ENCODE measurements at regions not wholly inside any gene's neighbourhood (a gene's known extent, or its start where the extent isn't known, plus 50 kb on each side); places are given as distances from the start of the nearest gene placed in this dataset.
"Not testable (repeated sequence)": the region's sequence is repeated elsewhere in the genome, so short reads cannot be mapped to it uniquely, and the experiment has no call there.

GRCh38 chr12:105898271-105898670 lies 240.5 kb downstream of the NUAK1 start:
- not testable (repeated sequence) for H3K4me3 Mint-ChIP-seq; H3K9me3 Mint-ChIP-seq; H3K27ac Mint-ChIP-seq; DNase-seq; H3K27me3 Mint-ChIP-seq; H3K36me3 Mint-ChIP-seq (ENCODE audit: low read depth); H3K4me1 Mint-ChIP-seq; ATAC-seq

GRCh38 chr12:105899589-105899988 lies 239.2 kb downstream of the NUAK1 start:
- no peak for ATAC-seq
- Mint-ChIP-seq H3K36me3 (ENCODE audit: low read depth) (no peaks in the 10 kb centered on the region), H3K27ac (no peak overlapping the region), H3K9me3 (peaks cover 3% of the 10 kb centered on the region), H3K4me3 (no peak overlapping the region), H3K27me3 (peaks cover 2% of the 10 kb centered on the region), H3K4me1 (no peaks in the 10 kb centered on the region)
- no peak for DNase-seq

- H3K4me1 Mint-ChIP-seq: no peaks in the 10 kb centered on the region
- no peak overlapping the region for H3K27ac Mint-ChIP-seq
- DNase-seq (no peak), ATAC-seq (no peak)
- H3K9me3 Mint-ChIP-seq: peaks cover 4% of the 10 kb centered on the region
- H3K36me3 Mint-ChIP-seq (ENCODE audit: low read depth): no peaks in the 10 kb centered on the region
- H3K4me3 Mint-ChIP-seq: no peak overlapping the region
- no peaks in the 10 kb centered on the region for H3K27me3 Mint-ChIP-seq
These were observed 232.2 kb downstream of the NUAK1 start for GRCh38 chr12:105906561-105906960.

GRCh38 chr12:105907982-105908381 lies 230.8 kb downstream of the NUAK1 start:
- no peak overlapping the region for H3K4me3 Mint-ChIP-seq
- H3K4me1 Mint-ChIP-seq: no peaks in the 10 kb centered on the region
- H3K27me3 Mint-ChIP-seq: no peaks in the 10 kb centered on the region
- no peak for DNase-seq
- no peak overlapping the region for H3K27ac Mint-ChIP-seq
- no peak for ATAC-seq
- H3K36me3 Mint-ChIP-seq (ENCODE audit: low read depth): no peaks in the 10 kb centered on the region
- peaks cover 4% of the 10 kb centered on the region for H3K9me3 Mint-ChIP-seq

GRCh38 chr12:105910030-105910429 lies 228.7 kb downstream of the NUAK1 start:
- H3K27me3 Mint-ChIP-seq: no peaks in the 10 kb centered on the region
- peaks cover 7% of the 10 kb centered on the region for H3K9me3 Mint-ChIP-seq
- no peak overlapping the region for H3K27ac Mint-ChIP-seq
- DNase-seq: no peak
- no peaks in the 10 kb centered on the region for H3K4me1 Mint-ChIP-seq
- H3K4me3 Mint-ChIP-seq: no peak overlapping the region
- H3K36me3 Mint-ChIP-seq (ENCODE audit: low read depth): no peaks in the 10 kb centered on the region
- no peak for ATAC-seq

- DNase-seq: no peak
- H3K4me3 Mint-ChIP-seq: no peak overlapping the region
- no peak overlapping the region for H3K27ac Mint-ChIP-seq
- H3K36me3 Mint-ChIP-seq (ENCODE audit: low read depth): no peaks in the 10 kb centered on the region
- no peaks in the 10 kb centered on the region for H3K4me1 Mint-ChIP-seq
- ATAC-seq: no peak
- no peaks in the 10 kb centered on the region for H3K27me3 Mint-ChIP-seq
- peaks cover 9% of the 10 kb centered on the region for H3K9me3 Mint-ChIP-seq
These were observed 226.8 kb downstream of the NUAK1 start for GRCh38 chr12:105911966-105912365.

- Mint-ChIP-seq H3K27ac (no peak overlapping the region), H3K4me3 (no peak overlapping the region), H3K36me3 (ENCODE audit: low read depth) (no peaks in the 10 kb centered on the region), H3K9me3 (peaks cover 9% of the 10 kb centered on the region), H3K4me1 (no peaks in the 10 kb centered on the region), H3K27me3 (no peaks in the 10 kb centered on the region)
- ATAC-seq (no peak), DNase-seq (no peak)
These were observed 225.7 kb downstream of the NUAK1 start for GRCh38 chr12:105912882-105913678.

- Mint-ChIP-seq H3K27ac (no peak overlapping the region), H3K9me3 (peaks cover 6% of the 10 kb centered on the region), H3K4me3 (no peak overlapping the region), H3K4me1 (no peaks in the 10 kb centered on the region), H3K36me3 (ENCODE audit: low read depth) (no peaks in the 10 kb centered on the region), H3K27me3 (no peaks in the 10 kb centered on the region)
- no peak for ATAC-seq
- DNase-seq: no peak
These were observed 222.6 kb downstream of the NUAK1 start for GRCh38 chr12:105915997-105916759.

GRCh38 chr12:105916760-105917039 lies 222.1 kb downstream of the NUAK1 start:
- no peak for ATAC-seq
- H3K27me3 Mint-ChIP-seq: no peaks in the 10 kb centered on the region
- H3K27ac Mint-ChIP-seq: no peak overlapping the region
- peaks cover 4% of the 10 kb centered on the region for H3K9me3 Mint-ChIP-seq
- H3K4me3 Mint-ChIP-seq: no peak overlapping the region
- no peaks in the 10 kb centered on the region for H3K4me1 Mint-ChIP-seq
- H3K36me3 Mint-ChIP-seq (ENCODE audit: low read depth): no peaks in the 10 kb centered on the region
- DNase-seq: no peak

- Mint-ChIP-seq H3K27me3 (no peaks in the 10 kb centered on the region), H3K27ac (no peak overlapping the region), H3K4me3 (no peak overlapping the region), H3K4me1 (no peaks in the 10 kb centered on the region), H3K36me3 (ENCODE audit: low read depth) (no peaks in the 10 kb centered on the region), H3K9me3 (no peaks in the 10 kb centered on the region)
- DNase-seq: no peak
- no peak for ATAC-seq
These were observed 218.5 kb downstream of the NUAK1 start for GRCh38 chr12:105920161-105920684.

- DNase-seq: no peak
- ATAC-seq: no peak
- Mint-ChIP-seq H3K4me1 (no peaks in the 10 kb centered on the region), H3K36me3 (ENCODE audit: low read depth) (no peaks in the 10 kb centered on the region), H3K27me3 (no peaks in the 10 kb centered on the region), H3K9me3 (no peaks in the 10 kb centered on the region), H3K27ac (no peak overlapping the region), H3K4me3 (no peak overlapping the region)
These were observed 217.7 kb downstream of the NUAK1 start for GRCh38 chr12:105921055-105921454.

- no peaks in the 10 kb centered on the region for H3K4me1 Mint-ChIP-seq
- ATAC-seq (no peak), DNase-seq (no peak)
- H3K27me3 Mint-ChIP-seq: no peaks in the 10 kb centered on the region
- H3K4me3 Mint-ChIP-seq: no peak overlapping the region
- peaks cover 4% of the 10 kb centered on the region for H3K9me3 Mint-ChIP-seq
- H3K27ac Mint-ChIP-seq: no peak overlapping the region
- H3K36me3 Mint-ChIP-seq (ENCODE audit: low read depth): no peaks in the 10 kb centered on the region
These were observed 216.7 kb downstream of the NUAK1 start for GRCh38 chr12:105921872-105922669.

GRCh38 chr12:105922670-105923102 lies 216.1 kb downstream of the NUAK1 start:
- Mint-ChIP-seq H3K4me1 (no peaks in the 10 kb centered on the region), H3K4me3 (no peak overlapping the region), H3K27ac (no peak overlapping the region), H3K27me3 (peaks cover 2% of the 10 kb centered on the region), H3K9me3 (peaks cover 8% of the 10 kb centered on the region), H3K36me3 (ENCODE audit: low read depth) (no peaks in the 10 kb centered on the region)
- ATAC-seq (no peak), DNase-seq (no peak)

- no peak for ATAC-seq
- no peaks in the 10 kb centered on the region for H3K4me1 Mint-ChIP-seq
- H3K4me3 Mint-ChIP-seq: no peak overlapping the region
- H3K27me3 Mint-ChIP-seq: peaks cover 2% of the 10 kb centered on the region
- no peak overlapping the region for H3K27ac Mint-ChIP-seq
- DNase-seq: no peak
- no peaks in the 10 kb centered on the region for H3K36me3 Mint-ChIP-seq (ENCODE audit: low read depth)
- H3K9me3 Mint-ChIP-seq: peaks cover 8% of the 10 kb centered on the region
These were observed 214.1 kb downstream of the NUAK1 start for GRCh38 chr12:105924526-105925208.
